Midbrain (tissue), 1 donor: ENCODE measurements at regions not wholly inside any gene's neighbourhood (a gene's known extent, or its start where the extent isn't known, plus 50 kb on each side); places are given as distances from the start of the nearest gene placed in this dataset.

Experiments used
- DNase-seq: peaks from one replicate; lab custom pipeline; 2025; lab: John Stamatoyannopoulos, UW

DNA sequence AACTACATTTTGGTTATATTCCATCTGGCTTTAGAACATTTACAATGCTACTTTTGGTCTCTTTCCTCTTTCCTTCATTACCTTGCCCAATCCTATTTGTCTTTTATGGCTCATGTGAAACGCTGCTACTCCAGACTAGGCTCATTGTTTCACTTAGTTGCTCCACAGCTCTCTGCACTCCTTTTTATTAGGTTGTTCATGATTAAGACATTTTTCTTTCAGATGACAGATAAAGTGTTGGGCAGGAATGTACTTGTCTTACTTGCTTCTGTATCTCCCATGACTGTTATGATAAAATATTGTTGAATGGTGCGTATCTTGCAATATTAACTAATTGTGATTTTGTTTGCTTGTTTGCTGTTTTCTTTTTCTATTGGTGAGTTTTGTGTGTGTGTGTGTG is 1532.3 kb downstream of the KCNT2 start:
- DNase-seq: no peak

DNA sequence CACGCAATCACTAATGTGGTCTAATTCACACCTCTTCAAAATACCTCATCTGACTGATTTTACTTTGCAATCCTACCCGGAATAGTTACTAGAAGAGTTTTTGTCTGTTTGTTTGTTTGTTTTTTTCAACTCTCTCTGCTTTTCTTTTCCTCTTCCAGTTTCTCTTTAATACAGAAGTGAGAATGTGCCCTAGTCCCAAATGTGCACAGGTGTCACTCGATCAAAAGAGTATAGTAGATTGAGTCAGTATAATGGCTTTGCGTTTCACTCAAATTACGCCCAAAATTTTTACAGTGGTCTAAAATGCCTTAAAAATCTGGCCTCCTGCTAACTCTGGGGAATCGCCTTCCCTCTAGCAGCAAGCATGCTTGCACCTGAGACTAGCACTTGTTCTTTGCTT is 1536.8 kb downstream of the KCNT2 start:
- no peak for DNase-seq

DNA sequence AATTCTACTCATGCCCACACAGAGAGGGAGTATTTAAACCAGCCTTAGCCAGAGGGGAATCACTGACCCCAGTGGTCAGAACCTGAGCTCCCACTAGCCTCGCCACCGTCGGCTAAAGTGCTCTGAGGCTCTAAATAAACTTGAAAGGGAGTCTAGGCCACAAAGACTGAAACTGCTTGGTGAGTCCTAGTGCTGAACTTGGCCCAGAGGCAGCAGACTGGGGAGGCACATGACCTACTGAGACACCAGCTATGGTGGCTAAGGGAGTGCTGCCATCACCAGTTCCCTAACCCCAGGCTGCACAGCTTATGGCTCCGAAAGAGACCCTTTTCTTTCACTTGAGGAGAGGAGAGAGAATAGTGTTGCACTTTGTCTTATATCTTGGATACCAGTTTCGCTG is 1542.8 kb downstream of the KCNT2 start:
- DNase-seq: no peak

DNA sequence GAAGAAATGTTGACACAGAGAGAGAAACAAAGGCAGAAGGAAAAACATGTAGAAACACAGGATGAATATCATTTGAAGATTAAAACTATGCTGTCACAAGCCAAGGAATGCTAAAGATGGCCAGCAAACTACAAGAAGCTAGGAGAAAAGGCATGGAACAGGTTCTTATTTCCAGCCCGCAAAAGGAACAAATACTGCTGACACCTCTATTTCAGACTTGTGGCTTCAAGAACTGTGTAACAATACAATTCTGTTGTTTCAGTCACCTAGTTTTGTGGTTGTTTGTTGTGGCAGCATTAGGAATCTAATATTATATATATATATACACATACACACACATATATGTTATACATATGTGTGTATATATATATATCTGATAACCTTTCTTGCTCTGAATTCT is 1543.9 kb downstream of the KCNT2 start:
- no peak for DNase-seq

DNA sequence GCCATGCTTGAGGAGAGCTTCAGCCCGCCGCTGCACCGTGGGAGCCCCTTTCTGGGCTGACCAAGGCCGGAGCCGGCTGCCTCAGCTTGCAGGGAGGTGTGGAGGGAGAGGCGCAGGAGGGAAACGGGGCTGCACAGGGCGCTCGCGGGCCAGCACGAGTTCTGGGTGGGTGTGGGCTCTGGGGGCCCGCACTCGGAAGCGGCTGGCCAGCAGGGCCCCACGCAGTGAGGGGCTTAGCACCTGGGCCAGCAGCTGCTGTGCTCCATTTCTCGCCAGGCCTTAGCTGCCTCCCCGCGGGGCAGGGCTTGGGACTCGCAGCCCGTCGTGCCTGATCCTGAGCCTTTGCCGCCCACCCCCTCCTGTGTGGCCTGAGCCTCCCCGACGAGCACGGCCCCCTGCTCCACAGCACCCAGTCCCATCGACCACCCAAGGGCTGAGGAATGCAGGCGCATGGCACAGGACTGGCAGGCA is 1554.0 kb downstream of the KCNT2 start:
- no peak for DNase-seq

DNA sequence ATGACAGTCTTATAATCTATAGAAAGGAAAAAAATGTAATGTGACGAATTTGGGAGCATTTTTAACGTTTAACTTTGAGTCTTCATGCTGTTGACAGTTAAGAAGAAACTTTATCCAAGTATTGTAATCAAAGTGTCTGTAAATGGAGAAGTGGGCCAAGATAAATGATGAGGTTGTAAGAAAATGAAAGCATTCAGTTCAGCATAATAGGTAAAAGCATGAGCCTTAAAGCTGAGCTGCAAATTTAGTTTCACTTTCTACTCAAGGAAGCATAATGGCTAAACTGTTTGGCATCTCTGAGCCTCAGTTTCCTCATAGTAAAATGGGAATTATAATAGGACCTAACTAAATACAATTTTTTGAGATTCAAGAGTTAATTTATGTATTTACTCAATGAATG is 1554.8 kb downstream of the KCNT2 start:
- DNase-seq: no peak

DNA sequence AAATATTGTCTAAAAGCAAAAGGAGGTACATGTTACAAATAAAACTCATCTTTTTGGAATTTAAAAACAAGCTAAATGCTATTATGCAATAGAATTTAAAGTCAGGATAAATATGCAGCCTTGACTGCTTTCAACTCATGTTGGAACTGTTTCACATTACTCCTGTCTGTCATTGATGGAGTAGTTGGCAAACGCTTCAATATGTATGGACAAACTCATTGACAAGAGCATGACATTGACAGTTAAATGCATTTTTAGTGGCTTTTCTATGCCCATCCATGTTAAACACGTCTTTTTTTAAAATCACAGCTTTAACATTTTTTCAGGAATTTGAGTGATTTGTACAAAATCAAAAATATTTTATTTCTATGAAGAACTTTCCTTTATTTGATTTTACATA is 1560.5 kb downstream of the KCNT2 start:
- DNase-seq: no peak

DNA sequence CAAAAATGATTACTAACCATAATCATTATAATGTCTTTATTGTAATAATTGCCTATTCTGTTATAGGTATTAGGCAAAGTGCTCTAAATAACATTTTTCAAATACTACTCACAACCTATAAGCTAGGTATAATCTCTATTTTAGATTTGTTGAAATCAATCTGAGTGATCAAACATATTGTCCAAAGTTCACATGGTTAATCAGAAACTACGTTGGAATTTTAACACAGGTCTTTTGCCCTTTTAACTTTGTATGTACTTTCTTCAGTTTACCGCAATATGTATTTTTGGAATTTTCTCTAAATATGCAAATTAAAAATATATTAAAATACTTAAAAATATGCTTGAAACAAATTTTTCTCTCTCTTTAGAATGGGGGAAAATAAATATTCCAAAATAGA is 1563.2 kb downstream of the KCNT2 start:
- DNase-seq: no peak

DNA sequence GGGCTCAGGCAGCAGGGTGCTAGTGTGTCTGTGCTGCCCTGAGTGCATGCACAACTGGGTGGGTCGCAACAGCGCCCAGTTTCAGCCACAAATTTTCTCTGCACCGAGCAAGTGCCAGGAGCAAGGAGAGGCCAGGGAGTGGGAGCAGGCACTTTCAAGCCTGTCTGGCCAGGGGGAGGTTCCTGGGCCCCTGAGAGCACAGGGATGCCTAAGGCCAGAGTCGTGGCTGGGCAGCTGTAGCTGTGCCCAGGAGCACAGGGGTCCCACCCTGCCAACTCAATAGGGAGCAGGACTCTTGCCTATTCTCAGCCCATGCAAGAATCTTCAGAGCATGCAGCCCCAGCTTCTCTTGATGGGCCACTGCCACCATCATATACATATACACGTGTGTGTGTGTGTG is 1577.4 kb downstream of the KCNT2 start:
- no peak for DNase-seq

DNA sequence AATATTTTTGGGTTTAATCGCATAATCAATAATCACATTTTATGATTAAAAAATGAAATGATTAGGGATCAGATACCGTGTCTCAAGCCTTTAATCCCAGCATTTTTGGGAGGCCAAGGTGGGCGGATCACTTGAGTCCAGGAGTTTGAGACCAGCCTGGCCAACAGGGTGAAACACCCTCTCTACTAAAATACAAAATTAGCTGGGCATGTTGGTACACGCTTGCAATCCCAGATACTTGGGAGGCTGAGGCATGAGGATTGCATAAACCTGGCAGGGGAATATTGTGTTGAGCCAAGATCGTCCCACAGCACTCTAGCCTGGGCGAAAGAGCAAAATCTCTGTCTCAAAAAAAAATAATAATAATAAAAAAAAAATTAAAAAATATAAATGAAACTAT is 1581.4 kb downstream of the KCNT2 start:
- DNase-seq: no peak

DNA sequence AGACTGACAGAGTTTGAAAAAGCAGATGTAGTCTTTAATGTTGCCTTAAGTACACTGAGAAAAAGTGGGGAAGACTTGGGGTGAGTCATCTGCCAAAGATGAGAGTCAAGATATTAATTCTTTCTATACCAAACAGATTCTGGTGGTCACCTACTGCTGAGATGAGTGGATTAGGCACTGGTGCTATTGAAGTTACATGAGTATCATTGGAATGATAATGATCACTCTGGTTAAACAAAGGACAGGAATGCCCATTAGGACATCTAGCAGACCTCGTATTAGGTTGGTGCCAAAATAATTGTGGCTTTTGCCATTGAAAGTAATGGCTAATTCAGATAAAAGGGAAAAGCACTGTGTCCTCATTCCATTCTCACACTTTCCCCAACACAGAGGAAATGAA is 1588.9 kb downstream of the KCNT2 start:
- DNase-seq: no peak

DNA sequence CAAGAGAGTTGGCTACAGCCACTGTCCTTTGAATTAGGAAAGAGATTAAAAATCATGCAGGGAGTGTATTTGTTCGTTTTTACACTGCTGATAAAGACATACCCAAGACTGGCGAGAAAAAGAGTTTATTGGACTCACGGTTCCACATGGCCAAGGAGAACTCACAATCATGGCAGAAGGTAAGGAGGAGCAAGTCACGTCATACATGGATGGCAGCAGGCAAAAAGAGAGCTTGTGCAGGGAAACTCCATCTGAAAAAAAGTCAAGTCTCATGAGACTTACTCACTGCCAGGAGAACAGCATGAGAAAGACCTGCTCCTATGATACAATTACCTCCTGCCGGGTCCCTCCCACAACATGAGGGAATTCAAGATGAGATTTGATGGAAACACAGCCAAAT is 1595.2 kb downstream of the KCNT2 start:
- no peak for DNase-seq

DNA sequence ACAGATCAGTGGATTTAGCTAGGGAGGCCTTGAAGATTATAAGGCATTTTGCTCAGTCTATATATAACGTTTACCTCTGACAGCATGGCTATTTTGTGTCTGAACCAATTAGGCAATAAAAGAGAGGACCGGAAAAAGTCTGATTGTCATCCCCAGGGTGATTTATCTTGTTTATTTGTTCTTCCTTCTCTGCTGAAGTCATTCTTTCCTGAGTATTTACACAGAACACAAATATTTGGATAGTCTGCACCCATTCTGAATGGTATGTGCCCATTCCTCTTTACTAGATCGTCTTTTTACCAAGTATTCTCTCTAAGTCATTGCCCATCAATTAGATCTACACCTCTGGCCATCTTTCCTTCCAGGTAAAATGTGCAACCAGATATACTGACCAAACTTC is 1602.9 kb downstream of the KCNT2 start:
- no peak for DNase-seq

DNA sequence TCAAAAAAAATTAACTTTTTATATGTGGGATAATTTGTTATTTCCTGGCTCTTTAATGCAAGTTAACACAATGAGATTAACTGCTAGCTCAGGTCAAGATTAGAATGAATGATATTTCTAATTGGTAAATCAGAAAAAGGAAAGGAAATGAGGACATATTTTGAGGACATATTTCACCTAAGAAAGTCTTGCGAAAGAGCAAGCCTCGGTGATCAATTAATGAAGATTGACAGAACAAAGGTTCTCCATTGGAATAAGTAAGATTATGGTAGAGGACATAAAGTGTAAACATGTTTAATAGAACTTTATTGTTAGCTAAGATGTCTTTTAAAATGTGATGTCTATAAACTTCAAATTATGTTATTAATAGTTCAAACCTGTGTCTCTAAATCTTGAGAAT is 1617.8 kb downstream of the KCNT2 start:
- DNase-seq: no peak

DNA sequence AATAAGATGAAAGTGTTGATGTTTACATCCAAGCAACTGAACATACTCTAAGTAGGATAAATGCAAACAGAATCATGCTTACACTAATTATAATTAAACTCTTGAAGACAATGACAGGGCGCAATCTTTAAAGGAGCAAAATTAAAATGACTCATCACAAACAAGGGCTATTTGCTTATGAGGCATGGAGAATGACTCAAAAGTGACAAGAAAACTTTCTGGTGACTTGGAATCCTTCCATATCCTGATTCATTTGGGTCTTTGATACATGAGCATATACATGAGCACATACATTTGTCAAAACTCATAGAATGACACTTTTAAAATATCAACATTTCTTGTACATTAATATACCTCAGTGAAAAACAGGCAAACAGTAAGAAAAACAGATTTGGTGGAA is 1632.3 kb downstream of the KCNT2 start:
- DNase-seq: no peak

DNA sequence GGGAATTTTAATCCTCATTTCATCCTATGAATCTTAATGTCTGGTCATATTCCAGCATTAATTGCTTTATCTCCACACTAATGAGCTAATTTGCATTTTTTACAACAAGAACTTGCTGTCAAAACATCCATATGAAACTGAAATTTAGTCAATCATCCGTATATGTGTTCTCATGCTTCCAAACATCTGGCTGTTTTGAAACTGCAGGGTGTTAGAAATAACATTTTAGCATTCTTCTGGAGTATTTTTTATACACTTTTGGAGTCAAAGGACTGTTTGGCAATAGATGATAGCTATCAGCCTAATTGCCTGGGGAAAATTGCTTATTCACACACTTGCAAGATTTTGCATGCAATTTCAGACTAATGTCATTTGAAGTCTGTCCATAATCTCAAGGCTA is 1639.3 kb downstream of the KCNT2 start:
- DNase-seq: no peak

DNA sequence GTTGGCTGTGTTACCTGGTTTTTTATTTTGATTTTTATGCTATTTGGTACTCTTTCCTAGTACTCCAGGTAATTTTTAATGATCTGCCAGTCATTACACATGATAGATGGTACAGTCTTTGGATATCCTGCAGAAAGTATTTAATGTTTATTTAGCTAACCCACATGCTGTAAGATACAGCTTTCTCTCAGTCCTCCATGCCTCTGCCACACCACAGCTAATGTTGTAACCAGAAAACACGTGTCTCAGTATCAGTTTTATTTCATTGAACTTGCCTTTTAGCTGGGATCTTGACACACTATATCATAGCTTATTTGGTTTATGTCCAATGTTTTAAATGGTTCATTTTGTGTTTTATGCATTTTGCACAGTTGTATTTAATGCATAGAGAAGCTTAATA is 1648.4 kb downstream of the KCNT2 start:
- DNase-seq: no peak

DNA sequence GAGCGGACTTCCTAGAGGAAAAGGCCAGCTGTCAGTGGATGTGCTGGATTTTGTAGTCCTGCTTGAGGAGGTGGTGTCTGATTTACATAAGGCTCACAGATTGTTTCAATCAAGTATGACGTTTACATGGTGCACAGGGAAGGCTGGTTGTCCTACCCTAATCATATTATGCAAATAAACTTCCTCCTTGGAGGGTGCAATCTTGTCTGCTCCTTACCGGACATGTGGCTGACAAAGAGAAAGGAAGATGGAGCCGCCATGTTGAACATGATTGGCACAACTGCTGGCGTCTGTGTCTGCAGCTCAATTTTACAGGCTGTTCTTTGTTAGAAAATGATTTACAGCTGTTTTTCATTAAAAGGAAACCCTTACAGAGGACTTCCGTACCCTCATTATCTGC is 1656.1 kb downstream of the KCNT2 start:
- no peak for DNase-seq

DNA sequence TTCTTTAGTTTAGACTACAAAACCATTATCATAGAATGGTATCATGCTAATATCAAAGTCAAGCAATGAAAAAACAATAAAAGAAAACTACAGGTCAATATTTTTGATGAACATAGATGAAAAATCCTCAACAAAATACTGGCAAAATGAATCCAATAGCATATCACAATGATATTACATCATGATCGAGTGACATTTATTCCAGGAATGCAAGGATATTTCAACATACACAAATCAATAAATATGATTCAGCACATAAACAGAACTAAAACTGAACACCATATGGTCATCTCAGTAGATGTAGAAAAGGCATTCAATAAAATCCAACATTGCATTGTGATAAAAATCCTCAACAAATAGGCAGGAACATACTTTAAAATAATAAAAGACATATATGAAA is 1657.7 kb downstream of the KCNT2 start:
- DNase-seq: no peak

DNA sequence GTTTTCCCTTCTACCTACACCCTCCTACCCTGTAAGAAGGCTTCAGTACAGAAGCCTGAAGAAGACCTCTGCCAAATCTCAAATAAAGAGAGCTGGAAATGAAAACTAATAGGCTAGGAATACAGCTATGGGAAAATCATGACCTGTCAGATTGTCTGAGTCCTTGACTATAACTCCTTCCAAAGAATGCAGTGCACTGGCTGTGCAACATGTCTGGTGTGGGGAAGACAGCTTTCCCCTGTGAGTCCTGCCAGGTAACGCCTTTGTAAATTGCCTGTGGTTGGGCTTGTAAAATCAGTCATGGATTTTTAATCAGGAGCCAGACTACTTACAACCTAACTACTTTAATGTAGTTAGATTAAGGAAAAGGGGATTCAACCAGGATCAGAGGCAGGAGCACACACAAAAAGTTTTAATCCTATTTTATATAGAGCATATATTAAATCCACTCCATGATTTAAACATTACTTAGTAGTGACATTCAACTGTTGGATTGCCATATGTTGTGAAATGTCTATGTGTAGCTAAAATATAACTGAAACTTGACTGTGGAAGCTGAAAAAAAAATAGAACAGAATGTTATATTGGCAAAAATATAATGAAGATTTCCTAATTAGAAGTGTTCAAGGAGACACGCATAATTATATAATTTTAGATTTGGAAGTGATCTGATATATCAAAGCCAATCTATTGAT is 1667.8 kb downstream of the KCNT2 start:
- DNase-seq: no peak

DNA sequence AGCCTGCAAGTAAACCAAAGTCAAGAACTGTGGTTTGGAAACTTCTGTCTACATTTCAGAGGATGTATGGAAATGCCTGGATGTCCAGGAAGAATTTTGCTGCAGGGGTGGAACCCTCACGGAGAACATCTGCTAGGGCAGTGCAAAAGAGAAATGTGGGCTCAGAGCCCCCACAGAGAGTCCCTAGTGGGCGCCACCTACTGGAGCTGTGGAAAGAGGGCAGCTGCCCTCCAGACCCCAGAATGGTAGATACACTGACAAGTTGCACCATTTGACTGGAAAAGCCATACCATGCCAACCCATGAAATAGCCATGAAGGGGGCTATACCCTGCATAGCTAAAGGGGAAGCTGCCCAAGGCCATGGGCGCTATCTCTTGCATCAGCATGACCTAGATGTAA is 1672.4 kb downstream of the KCNT2 start:
- DNase-seq: no peak

DNA sequence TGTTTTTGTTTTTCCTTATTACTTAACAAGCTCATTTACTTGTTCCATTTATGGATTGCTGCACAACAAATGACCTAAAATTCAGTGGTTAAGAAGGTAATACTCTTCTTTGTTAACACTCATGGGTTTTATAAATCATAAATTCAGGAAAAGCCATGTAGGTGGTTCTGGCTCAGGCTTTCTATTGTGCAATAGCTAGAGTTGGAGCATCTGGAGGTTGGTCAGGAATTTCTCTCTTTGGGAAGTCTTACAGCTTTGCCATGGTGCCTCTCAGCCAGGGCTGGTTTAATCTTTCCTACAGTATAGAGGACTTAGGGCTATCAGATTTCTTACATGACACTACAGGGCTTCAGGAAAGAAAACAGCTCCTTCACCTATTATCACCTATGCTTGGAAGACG is 1677.1 kb downstream of the KCNT2 start:
- DNase-seq: no peak

DNA sequence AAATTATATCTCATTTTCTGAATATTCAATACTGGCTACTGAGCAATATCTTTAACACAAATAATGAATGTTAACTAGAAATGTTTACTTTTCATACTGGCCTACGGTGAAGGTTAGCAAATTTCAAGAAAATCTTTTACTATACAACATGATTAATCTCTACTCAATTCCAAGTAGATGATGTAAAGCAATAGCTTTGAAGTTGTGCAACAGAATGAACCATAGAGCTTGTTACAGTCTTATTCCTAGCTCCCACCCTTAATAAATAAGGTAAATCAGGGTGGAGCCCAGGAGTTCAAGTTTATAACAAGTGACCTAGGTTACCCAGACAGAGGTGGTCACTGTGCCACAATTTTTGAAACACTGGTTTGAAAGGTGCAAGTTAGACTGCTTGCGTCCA is 1678.1 kb downstream of the KCNT2 start:
- no peak for DNase-seq

DNA sequence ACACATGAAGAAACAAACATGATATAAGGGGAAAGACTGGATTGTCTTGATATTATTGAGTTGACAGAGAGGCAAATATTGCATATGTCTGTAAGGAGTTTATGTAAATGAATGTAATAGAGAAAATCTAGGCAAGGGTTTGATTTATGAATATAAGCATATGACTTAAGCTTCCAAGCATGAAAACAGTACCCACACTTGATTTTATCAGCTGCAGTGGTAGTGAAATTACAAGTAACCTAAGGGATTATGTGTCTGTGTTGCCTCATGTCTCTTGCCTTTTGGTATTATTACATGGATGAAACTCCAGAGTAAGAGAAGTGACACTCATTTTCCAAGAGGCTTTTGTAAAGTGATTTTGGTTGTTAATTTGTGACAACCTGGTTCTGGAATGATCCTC is 1678.9 kb downstream of the KCNT2 start:
- no peak for DNase-seq

DNA sequence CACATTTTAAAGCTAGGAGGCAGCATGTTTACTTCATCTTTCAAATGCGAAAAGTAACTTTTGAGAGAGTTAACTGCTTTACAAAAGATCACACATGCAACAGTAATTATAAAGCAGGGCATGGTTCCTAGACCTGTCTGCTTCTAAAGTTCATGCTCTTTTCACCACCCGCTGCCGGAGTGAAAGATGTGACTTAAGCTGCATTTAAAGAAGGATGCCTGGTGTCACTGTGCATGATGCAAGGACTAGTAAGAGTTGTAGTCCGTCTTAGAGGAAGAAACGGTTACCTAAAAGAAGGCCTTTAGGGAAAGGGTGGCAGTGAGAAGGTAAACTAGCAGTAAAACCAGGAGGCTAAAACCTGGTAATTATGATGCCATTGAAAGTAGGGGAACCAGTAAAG is 1689.1 kb downstream of the KCNT2 start:
- DNase-seq: no peak
